SK-N-SH (cell line): ENCODE measurements at regions not wholly inside any gene's neighbourhood (a gene's known extent, or its start where the extent isn't known, plus 50 kb on each side); places are given as distances from the start of the nearest gene placed in this dataset.
A peak's percentile ranks its signal among the peaks of the same experiment; 100 is the strongest.

Experiments
- CTCF ChIA-PET: fragments of 300-600, 350-600 bp; formaldehyde crosslinking; extraction: SDS; loops from one replicate; lab custom pipeline; 2021; lab: Yijun Ruan, JAX
- POLR2A ChIA-PET: fragments of 350-600 bp; sonication (Branson Sonifier 250); formaldehyde crosslinking; extraction: SDS; loops from one replicate; lab custom pipeline; 2020; ENCODE audit warnings: antibody characterized with exemption, inconsistent platforms; lab: Yijun Ruan, JAX
- DNase-seq: peaks from one replicate; pipeline ENCODE4 v3.0.0; 2012
- H2AFZ ChIP-seq: fragments of 200-600 bp; sonication (generic); 2 replicates; pipeline ENCODE4 v1.8.1; 2016; ENCODE audit warnings: antibody characterized with exemption, mild to moderate bottlenecking, low read depth
- H3F3A ChIP-seq: fragments of 200-600 bp; sonication (generic); replicated peaks from 2 replicates; pipeline ENCODE3; 2016; ENCODE audit warnings: antibody characterized with exemption, mild to moderate bottlenecking; ENCODE audit not compliant: insufficient read depth
- H3K27ac ChIP-seq, 2 experiments: fragments of 200-500 bp in 1 of 2; fragments of 200-600 bp in 1 of 2; sonication (Bioruptor generic) in 1 of 2; sonication (generic), shearing (Covaris generic) in 1 of 2; 2 replicates each; pipeline versions ENCODE4 v1.5.1 to v1.6.1; 2014 to 2016; ENCODE audit warnings: low read depth in 2 of 2, inconsistent platforms in 1 of 2, low read length in 1 of 2, mild to moderate bottlenecking in 1 of 2, mixed read lengths in 1 of 2
- H3K27me3 ChIP-seq: fragments of 200-600 bp; sonication (generic), shearing (Covaris generic); 2 replicates; pipeline ENCODE4 v1.6.1; 2016; ENCODE audit warnings: mixed run types; ENCODE audit not compliant: insufficient read depth
- H3K36me3 ChIP-seq, 2 experiments: fragments of 200-500 bp in 1 of 2; fragments of 200-600 bp in 1 of 2; sonication (Bioruptor generic) in 1 of 2; sonication (generic) in 1 of 2; replicated peaks in 1 of 2; 2 replicates each; pipeline versions ENCODE3 to v1.5.1; 2014 to 2016; ENCODE audit warnings: low read length in 1 of 2, mild to moderate bottlenecking in 1 of 2; ENCODE audit not compliant: insufficient read depth in 2 of 2, control insufficient read depth in 1 of 2
- H3K4me1 ChIP-seq, 2 experiments: fragments of 200-500 bp in 1 of 2; fragments of 200-600 bp in 1 of 2; sonication (Bioruptor generic) in 1 of 2; sonication (generic), shearing (Covaris generic) in 1 of 2; 2 replicates each; pipeline versions ENCODE4 v1.5.1 to v1.6.1; 2014 to 2016; ENCODE audit warnings: low read depth in 1 of 2, low read length in 1 of 2, mixed run types in 1 of 2; ENCODE audit not compliant: insufficient read depth in 2 of 2, control insufficient read depth in 1 of 2
- H3K4me2 ChIP-seq: fragments of 200-600 bp; sonication (generic), shearing (Covaris generic); 2 replicates; pipeline ENCODE4 v1.6.1; 2017; ENCODE audit warnings: mixed run types
- H3K4me3 ChIP-seq, 2 experiments: fragments of 200-500 bp in 1 of 2; fragments of 200-600 bp in 1 of 2; sonication (Bioruptor generic) in 1 of 2; sonication (generic), shearing (Covaris generic) in 1 of 2; 2 replicates each; pipeline versions ENCODE4 v1.5.1 to v1.8.1; 2014 to 2016; ENCODE audit warnings: low read depth in 2 of 2, inconsistent platforms in 1 of 2, low read length in 1 of 2, mild to moderate bottlenecking in 1 of 2, mixed read lengths in 1 of 2, moderate library complexity in 1 of 2
- H3K79me2 ChIP-seq: fragments of 200-600 bp; sonication (generic); 2 replicates; pipeline ENCODE4 v1.8.1; 2017; ENCODE audit warnings: mild to moderate bottlenecking; ENCODE audit not compliant: insufficient read depth
- H3K9ac ChIP-seq: fragments of 200-600 bp; sonication (generic); 2 replicates; pipeline ENCODE4 v1.6.1; 2017; ENCODE audit warnings: mixed run types
- H3K9me2 ChIP-seq: fragments of 200-600 bp; sonication (generic); 2 replicates; pipeline ENCODE4 v1.6.1; 2017; ENCODE audit warnings: mixed run types
- H3K9me3 ChIP-seq: fragments of 200-600 bp; sonication (generic); 2 replicates; pipeline ENCODE4 v1.6.1; 2017; ENCODE audit warnings: mixed run types, mild to moderate bottlenecking, moderate library complexity
- H4K20me1 ChIP-seq: fragments of 200-600 bp; sonication (generic); 2 replicates; pipeline ENCODE4 v1.6.1; 2017; ENCODE audit warnings: mild to moderate bottlenecking, mixed run types; ENCODE audit not compliant: insufficient read depth
- CHD2 ChIP-seq: fragments of 150-350 bp; IDR thresholded peaks from 2 replicates; pipeline ENCODE4 v1.6.1; 2018; ENCODE audit warnings: low read length; ENCODE audit not compliant: partially characterized antibody
- EP300 ChIP-seq, 2 experiments: IDR thresholded peaks; 2 replicates each; pipeline versions ENCODE4 v1.4.0 to v1.6.1; 2012; ENCODE audit warnings: borderline replicate concordance in 1 of 2, low read depth in 1 of 2, low read length in 1 of 2
- EZH2phosphoT487 ChIP-seq: fragments of 200-600 bp; sonication (generic); IDR thresholded peaks from 2 replicates; pipeline ENCODE4 v1.6.1; 2017; ENCODE audit warnings: low read depth, mixed run types, mild to moderate bottlenecking, antibody characterized with exemption, moderate library complexity, borderline replicate concordance
- FOSL2 ChIP-seq: IDR thresholded peaks from 2 replicates; pipeline ENCODE4 v1.4.0; 2012; ENCODE audit warnings: low read depth, mild to moderate bottlenecking, moderate library complexity, borderline replicate concordance
- FOXM1 ChIP-seq: IDR thresholded peaks from 2 replicates; pipeline ENCODE4 v1.4.0; 2012; ENCODE audit warnings: low read depth, mild to moderate bottlenecking
- GATA2 ChIP-seq: sonication (generic); formaldehyde crosslinking; IDR thresholded peaks from 2 replicates; pipeline ENCODE4 v1.5.0; 2020; ENCODE audit warnings: mild to moderate bottlenecking, missing genetic modification reagents
- MEF2A ChIP-seq: IDR thresholded peaks from 2 replicates; pipeline ENCODE4 v1.4.0; 2012; ENCODE audit warnings: low read depth, borderline replicate concordance
- MXI1 ChIP-seq: IDR thresholded peaks from 2 replicates; pipeline ENCODE4 v1.6.1; 2012; ENCODE audit warnings: mild to moderate bottlenecking, low read depth, low read length, improper control_type of control experiment
- NFIC ChIP-seq: IDR thresholded peaks from 2 replicates; pipeline ENCODE4 v1.4.0; 2012; ENCODE audit warnings: borderline replicate concordance
- PBX3 ChIP-seq: IDR thresholded peaks from 2 replicates; pipeline ENCODE4; 2012
- RCOR1 ChIP-seq: fragments of 150-350 bp; IDR thresholded peaks from 2 replicates; pipeline ENCODE4 v1.6.1; 2017; ENCODE audit warnings: antibody characterized with exemption, low read length
- RFX5 ChIP-seq: IDR thresholded peaks from 2 replicates; pipeline ENCODE4 v1.6.1; 2012; ENCODE audit warnings: mild to moderate bottlenecking, improper control_type of control experiment, low read length
- SIN3A ChIP-seq: IDR thresholded peaks from 2 replicates; pipeline ENCODE4 v1.6.1; 2012; ENCODE audit warnings: low read depth, mild to moderate bottlenecking, low read length, moderate library complexity, borderline replicate concordance
- SMC3 ChIP-seq: IDR thresholded peaks from 2 replicates; pipeline ENCODE4 v1.6.1; 2012; ENCODE audit warnings: low read depth, low read length, improper control_type of control experiment
- TAF1 ChIP-seq: IDR thresholded peaks from 2 replicates; pipeline ENCODE4 v1.6.1; 2012; ENCODE audit warnings: low read depth, mild to moderate bottlenecking, low read length, moderate library complexity, borderline replicate concordance
- TEAD4 ChIP-seq: IDR thresholded peaks from 2 replicates; pipeline ENCODE4 v1.4.0; 2012; ENCODE audit warnings: mild to moderate bottlenecking, borderline replicate concordance; ENCODE audit not compliant: insufficient read depth
- USF2 ChIP-seq: fragments of 150-350 bp; IDR thresholded peaks from 2 replicates; pipeline ENCODE4 v1.6.1; 2017; ENCODE audit warnings: antibody characterized with exemption, low read length, low read depth, borderline replicate concordance
- ZBTB33 ChIP-seq: IDR thresholded peaks from 2 replicates; pipeline ENCODE4 v1.4.0; 2012; ENCODE audit warnings: low read depth, borderline replicate concordance
- WGBS: methylation state at CpG from one replicate; pipeline ENCODE4 v1.1.6; 2017; ENCODE audit warnings: low lambda C conversion rate; 5-methylcytosine and 5-hydroxymethylcytosine counted together

GRCh38 chr2:196399096-196399495, 227.7 kb upstream of the STK17B start:
- Histone ChIP-seq H3K9me2 (no peaks in the 10 kb centered on the region), H3K9me3 (no peaks in the 10 kb centered on the region), H2AFZ (peak overlapping the region; percentile 63; the same call in 1 of the 2 replicates), H3K9ac (no peak overlapping the region), H3F3A (peaks cover 41% of the 10 kb centered on the region), H3K4me3 (no peak overlapping the region), H3K36me3 (no peaks in the 10 kb centered on the region), H3K4me1 (peaks cover 0 to 32% of the 10 kb centered on the region in 2 experiments; a peak in 3 of 4 replicates), H4K20me1 (no peaks in the 10 kb centered on the region), H3K79me2 (no peaks in the 10 kb centered on the region), H3K27me3 (no peaks in the 10 kb centered on the region), H3K4me2 (peak overlapping the region; percentile 51), H3K27ac (peak overlapping the region; percentile 83 to 89; a peak in 3 of 4 replicates)
- WGBS, result 47% methylated on average over 1 of the region's 1 CpG
- DNase-seq, result no peak
- CTCF ChIA-PET, result interaction anchor here (0.6 to 1.4 kb wide), 3 partner anchors 8 to 688 kb away, joined by 3 to 5 read pairs (median 4); no protein-coding TSS in a partner anchor
- TF ChIP-seq USF2 (no peak), SIN3A (no peak), RCOR1 (no peak), MXI1 (no peak), SMC3 (no peak), CHD2 (no peak), NFIC (no peak), MEF2A (no peak), TAF1 (no peak), RFX5 (no peak), EZH2phosphoT487 (no peak), FOSL2 (no peak)
- POLR2A ChIA-PET, result no interaction called here

GRCh38 chr2:196399722-196400691, 228.6 kb upstream of the STK17B start:
- CTCF ChIA-PET, result no interaction called here
- peaks cover 0 to 35% of the 10 kb centered on the region in 2 experiments; a peak in 3 of 4 replicates for H3K4me1 ChIP-seq
- H3F3A ChIP-seq, result peaks cover 50% of the 10 kb centered on the region
- no peaks in the 10 kb centered on the region for H3K79me2 ChIP-seq
- no peaks in the 10 kb centered on the region for H3K36me3 ChIP-seq
- no peaks in the 10 kb centered on the region for H4K20me1 ChIP-seq
- WGBS, result 32% methylated on average over 5 of the region's 5 CpGs
- H3K27ac ChIP-seq, result peak overlapping the region; percentile 83 to 89; a peak in 3 of 4 replicates
- POLR2A ChIA-PET, result no interaction called here
- H3K27me3 ChIP-seq, result no peaks in the 10 kb centered on the region
- H3K9me2 ChIP-seq, result no peaks in the 10 kb centered on the region
- peak overlapping the region; percentile 51 for H3K4me2 ChIP-seq
- H2AFZ ChIP-seq, result peak overlapping the region; percentile 63
- H3K9me3 ChIP-seq, result no peaks in the 10 kb centered on the region
- DNase-seq, result no peak
- no peak overlapping the region; a peak in 1 of 4 replicates for H3K4me3 ChIP-seq
- H3K9ac ChIP-seq, result peak overlapping the region; percentile 53; the same call in 1 of the 2 replicates
- peak; percentile 87 for TF ChIP-seq NFIC
- peak; percentile 82 for TF ChIP-seq TEAD4
- peak; percentile 52; the same call in 1 of the 2 replicates for TF ChIP-seq MEF2A
- peak; percentile 79 for TF ChIP-seq FOSL2
- TF ChIP-seq SMC3, result no peak
- no peak for TF ChIP-seq MXI1
- TF ChIP-seq TAF1, result no peak
- TF ChIP-seq SIN3A, result no peak
- TF ChIP-seq EP300 (IDR thresholded peaks at IDR 0.05; ENCODE audit: borderline replicate concordance in 1 of 2, low read depth in 1 of 2, low read length in 1 of 2), result peak in 1 of 2 experiments; percentile 92; a peak in 2 of 4 replicates
- peak; percentile 90 for TF ChIP-seq PBX3
- TF ChIP-seq ZBTB33, result peak; percentile 63; the same call in 1 of the 2 replicates
- peak; percentile 68; the same call in 1 of the 2 replicates for TF ChIP-seq FOXM1
- no peak for TF ChIP-seq GATA2 (CRISPR knock-in tag)
